Neural cell (in vitro differentiated cells): ENCODE measurements at regions not wholly inside any gene's neighbourhood (a gene's known extent, or its start where the extent isn't known, plus 50 kb on each side); places are given as distances from the start of the nearest gene placed in this dataset.

ENCODE experiments used
- CTCF ChIP-seq: fragments of 450-650 bp; IDR thresholded peaks from 2 replicates; pipeline ENCODE4 v1.5.1; 2014; ENCODE audit warnings: antibody characterized with exemption, mild to moderate bottlenecking, moderate library complexity; ENCODE audit not compliant: poor library complexity, severe bottlenecking
- EP300 ChIP-seq: fragments of 450-650 bp; conservative IDR thresholded peaks from 2 replicates; pipeline ENCODE4 v1.6.1; 2014; ENCODE audit warnings: antibody characterized with exemption, mild to moderate bottlenecking, moderate library complexity; ENCODE audit not compliant: poor library complexity, severe bottlenecking
- EZH2 ChIP-seq: fragments of 200-600, 300-800 bp; shearing (Covaris generic), sonication (generic); IDR thresholded peaks from 2 replicates; pipeline ENCODE4 v1.6.1; 2014; ENCODE audit warnings: antibody characterized with exemption, low read length, borderline replicate concordance, mild to moderate bottlenecking; ENCODE audit not compliant: insufficient read depth, poor library complexity, severe bottlenecking
- POLR2AphosphoS5 ChIP-seq: IDR thresholded peaks from 2 replicates; pipeline ENCODE4 v1.6.1; 2012
- TAF1 ChIP-seq: IDR thresholded peaks from 2 replicates; pipeline ENCODE4 v1.6.1; 2012; ENCODE audit warnings: low read depth

GRCh38 chr3:22585504-22585903 is 617.6 kb upstream of the UBE2E2 start:
- TF ChIP-seq POLR2AphosphoS5 (no peak), CTCF (no peak), EZH2 (no peak), TAF1 (no peak), EP300 (no peak)
